ENCODE measurements at regions not wholly inside any gene's neighbourhood (a gene's known extent, or its start where the extent isn't known, plus 50 kb on each side); places are given as distances from the start of the nearest gene placed in this dataset.
"Not testable (repeated sequence)": the region's sequence is repeated elsewhere in the genome, so short reads cannot be mapped to it uniquely, and the experiment has no call there.

GRCh38 chr16:59881376-59881775, 1147.3 kb upstream of the GOT2 start:
- no peak for DNase-seq (ENCODE audit: low read depth in 3 of 3)

GRCh38 chr16:59880611-59881010, 1146.5 kb upstream of the GOT2 start:
- DNase-seq (ENCODE audit: low read depth in 3 of 3) = no peak

GRCh38 chr16:59878999-59879398, 1144.9 kb upstream of the GOT2 start:
- DNase-seq (ENCODE audit: low read depth in 3 of 3) = no peak

GRCh38 chr16:59878479-59878878, 1144.4 kb upstream of the GOT2 start:
- DNase-seq (ENCODE audit: low read depth in 3 of 3) = no peak

- DNase-seq (ENCODE audit: low read depth in 3 of 3) = no peak
These were observed 1131.0 kb upstream of the GOT2 start for GRCh38 chr16:59864981-59865666.

- DNase-seq (ENCODE audit: low read depth in 3 of 3) = no peak
These were observed 1125.7 kb upstream of the GOT2 start for GRCh38 chr16:59859676-59860402.

GRCh38 chr16:59854846-59855439, 1120.8 kb upstream of the GOT2 start:
- no peak for DNase-seq (ENCODE audit: low read depth in 3 of 3)

- DNase-seq (ENCODE audit: low read depth in 3 of 3) = no peak
These were observed 1115.6 kb upstream of the GOT2 start for GRCh38 chr16:59849716-59850115.

- DNase-seq (ENCODE audit: low read depth in 3 of 3) = no peak
These were observed 1114.2 kb upstream of the GOT2 start for GRCh38 chr16:59848296-59848695.

GRCh38 chr16:59840169-59840568, 1106.1 kb upstream of the GOT2 start:
- DNase-seq (ENCODE audit: low read depth in 3 of 3) = no peak

- DNase-seq (ENCODE audit: low read depth in 3 of 3) = no peak
These were observed 1092.7 kb upstream of the GOT2 start for GRCh38 chr16:59826767-59827166.

GRCh38 chr16:59809488-59809887, 1075.4 kb upstream of the GOT2 start:
- DNase-seq (ENCODE audit: low read depth in 3 of 3) = not testable (repeated sequence)

GRCh38 chr16:59783191-59783590, 1049.1 kb upstream of the GOT2 start:
- no peak for DNase-seq (ENCODE audit: low read depth in 3 of 3)

- no peak for DNase-seq (ENCODE audit: low read depth in 3 of 3)
These were observed 1039.2 kb upstream of the GOT2 start for GRCh38 chr16:59773330-59773729.

- DNase-seq (ENCODE audit: low read depth in 3 of 3) = no peak
These were observed 1025.2 kb upstream of the GOT2 start for GRCh38 chr16:59759296-59759695.

GRCh38 chr16:59758848-59759247, 1024.7 kb upstream of the GOT2 start:
- DNase-seq (ENCODE audit: low read depth in 3 of 3) = no peak

- no peak for DNase-seq (ENCODE audit: low read depth in 3 of 3)
These were observed 1020.7 kb upstream of the GOT2 start for GRCh38 chr16:59754854-59755253.

- no peak for DNase-seq (ENCODE audit: low read depth in 3 of 3)
These were observed 1015.7 kb upstream of the GOT2 start for GRCh38 chr16:59749662-59750336.

- no peak for DNase-seq (ENCODE audit: low read depth in 3 of 3)
These were observed 1014.4 kb upstream of the GOT2 start for GRCh38 chr16:59748531-59748930.

- DNase-seq (ENCODE audit: low read depth in 3 of 3) = no peak
These were observed 1009.4 kb upstream of the GOT2 start for GRCh38 chr16:59743504-59743903.

- DNase-seq (ENCODE audit: low read depth in 3 of 3) = no peak
These were observed 1006.7 kb upstream of the GOT2 start for GRCh38 chr16:59740858-59741257.

GRCh38 chr16:59737274-59737673, 1003.2 kb upstream of the GOT2 start:
- no peak for DNase-seq (ENCODE audit: low read depth in 3 of 3)

GRCh38 chr16:59733321-59733720, 999.2 kb upstream of the GOT2 start:
- no peak for DNase-seq (ENCODE audit: low read depth in 3 of 3)

Measured in stimulated activated CD4-positive, alpha-beta T cell treated with anti-CD3 and anti-CD28 coated beads, TNF-alpha, amount 100 ng/mL, for 48 hours (primary cell).